NB4 (cell line): ENCODE measurements at regions not wholly inside any gene's neighbourhood (a gene's known extent, or its start where the extent isn't known, plus 50 kb on each side); places are given as distances from the start of the nearest gene placed in this dataset.

Experiments
- CTCF ChIP-seq: IDR thresholded peaks from one replicate; pipeline ENCODE4 v1.5.1; 2012; ENCODE audit warnings: low read depth, low read length
- MAX ChIP-seq: IDR thresholded peaks from 2 replicates; pipeline ENCODE4 v1.6.1; 2011; ENCODE audit warnings: low read depth, low read length
- POLR2A ChIP-seq: IDR thresholded peaks from 2 replicates; pipeline ENCODE4 v1.6.1; 2011; ENCODE audit warnings: mild to moderate bottlenecking; ENCODE audit not compliant: insufficient read length; ENCODE audit errors: extremely low read depth

GRCh38 chr9:14978022-14979000, 68.1 kb upstream of the FREM1 start:
- no peak for TF ChIP-seq MAX
- TF ChIP-seq CTCF, result no peak
- no peak for TF ChIP-seq POLR2A
